HEK293T (cell line): ENCODE measurements at regions not wholly inside any gene's neighbourhood (a gene's known extent, or its start where the extent isn't known, plus 50 kb on each side); places are given as distances from the start of the nearest gene placed in this dataset.

Source experiments
- ARNT ChIP-seq: fragments of 450-650 bp; IDR thresholded peaks from 2 replicates; pipeline ENCODE4 v1.6.1; 2017; ENCODE audit warnings: mild to moderate bottlenecking
- BHLHE40 ChIP-seq: fragments of 450-650 bp; IDR thresholded peaks from 2 replicates; pipeline ENCODE4 v1.6.1; 2016; ENCODE audit warnings: mild to moderate bottlenecking, moderate library complexity, borderline replicate concordance
- CTBP1 ChIP-seq: fragments of 450-650 bp; IDR thresholded peaks from 2 replicates; pipeline ENCODE4 v1.6.1; 2016; ENCODE audit warnings: borderline replicate concordance
- FOXK2 ChIP-seq: fragments of 450-650 bp; IDR thresholded peaks from 2 replicates; pipeline ENCODE4 v1.6.1; 2016; ENCODE audit warnings: mild to moderate bottlenecking
- HDGF ChIP-seq: fragments of 450-650 bp; IDR thresholded peaks from 2 replicates; pipeline ENCODE4 v1.6.1; 2017; ENCODE audit warnings: antibody characterized with exemption, borderline replicate concordance
- PKNOX1 ChIP-seq: fragments of 450-650 bp; IDR thresholded peaks from 2 replicates; pipeline ENCODE4 v1.6.1; 2016
- SP1 ChIP-seq: fragments of 450-650 bp; IDR thresholded peaks from 2 replicates; pipeline ENCODE4 v1.6.1; 2017
- SUZ12 ChIP-seq: fragments of 450-650 bp; IDR thresholded peaks from 2 replicates; pipeline ENCODE4 v1.6.1; 2016; ENCODE audit warnings: mild to moderate bottlenecking
- TARDBP ChIP-seq: fragments of 450-650 bp; IDR thresholded peaks from 2 replicates; pipeline ENCODE4 v1.6.1; 2016

DNA sequence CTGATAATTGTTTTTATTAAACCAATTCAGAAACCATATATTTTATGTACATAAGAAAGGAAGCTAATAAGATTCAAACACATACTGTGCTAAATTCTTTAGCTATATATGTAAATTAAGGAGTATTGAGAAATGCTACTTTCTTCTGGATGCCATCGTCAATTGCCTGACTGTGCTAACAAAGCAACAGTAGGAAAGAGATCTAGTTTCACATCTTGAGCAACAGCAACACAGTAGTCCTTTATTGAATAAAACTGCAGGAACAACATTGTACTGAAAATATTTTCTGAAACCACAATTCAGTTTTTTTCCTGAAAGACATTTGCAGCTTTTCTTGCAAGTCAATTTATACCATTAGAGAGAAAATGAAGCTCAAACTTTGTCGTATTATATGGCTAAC, 1404.9 kb upstream of the SLC39A10 start:
- TF ChIP-seq TARDBP = no peak
- TF ChIP-seq PKNOX1 = no peak
- no peak for TF ChIP-seq SUZ12
- no peak for TF ChIP-seq FOXK2
- TF ChIP-seq HDGF = no peak
- no peak for TF ChIP-seq CTBP1
- TF ChIP-seq SP1 = no peak
- TF ChIP-seq BHLHE40 = no peak
- TF ChIP-seq ARNT = no peak
